Esophagus squamous epithelium (tissue), 5 donors: ENCODE measurements at regions not wholly inside any gene's neighbourhood (a gene's known extent, or its start where the extent isn't known, plus 50 kb on each side); places are given as distances from the start of the nearest gene placed in this dataset.

Experiments used
- DNase-seq: peaks from one replicate; lab custom pipeline; 2025; lab: John Stamatoyannopoulos, UW
- H3K27ac ChIP-seq, 4 donors: fragments of 200-600 bp; sonication (generic); one replicate each; pipeline ENCODE4 v1.5.1; 2016 to 2019; ENCODE audit warnings: mild to moderate bottlenecking in 1 of 4
- H3K27me3 ChIP-seq, 4 donors: fragments of 200-600 bp; sonication (generic); 1 replicate in 3 of 4; 2 replicates in 1 of 4; pipeline versions ENCODE4 v1.5.1 to v1.6.0; 2017 to 2021; ENCODE audit warnings: antibody characterized with exemption in 1 of 4
- H3K36me3 ChIP-seq, 3 donors: fragments of 200-600 bp; sonication (generic); one replicate each; pipeline ENCODE4 v1.5.1; 2016 to 2019
- H3K4me1 ChIP-seq, 3 donors: fragments of 200-600 bp; sonication (generic); one replicate each; pipeline ENCODE4 v1.5.1; 2017 to 2019
- H3K4me3 ChIP-seq, 4 donors: fragments of 200-600 bp; sonication (generic); 1 replicate in 3 of 4; 2 replicates in 1 of 4; pipeline ENCODE4 v1.5.1; 2016 to 2019; ENCODE audit warnings: mild to moderate bottlenecking in 2 of 4, moderate library complexity in 1 of 4
- H3K9me3 ChIP-seq, 3 donors: fragments of 200-600 bp; sonication (generic); one replicate each; pipeline ENCODE4 v1.5.1; 2016 to 2019
- CTCF ChIP-seq, 6 experiments: fragments of 450-650 bp in 4 of 6; fragments of 200-600 bp in 2 of 6; sonication (generic) in 2 of 6; IDR thresholded peaks; one replicate each; pipeline ENCODE4 v1.5.1; 2016 to 2019; ENCODE audit warnings: antibody characterized with exemption in 6 of 6, mild to moderate bottlenecking in 4 of 6, moderate library complexity in 4 of 6
- POLR2A ChIP-seq, 4 donors: fragments of 450-650 bp; IDR thresholded peaks; one replicate each; pipeline ENCODE4 v1.6.1; 2017; ENCODE audit warnings: antibody characterized with exemption in 4 of 4, mild to moderate bottlenecking in 4 of 4, moderate library complexity in 3 of 4
- WGBS, 2 donors: methylation state at CpG; one replicate each; pipeline ENCODE4 v1.1.5; 2018; 5-methylcytosine and 5-hydroxymethylcytosine counted together
- intact Hi-C: fragments of 100-400 bp; cut with DNase I; formaldehyde crosslinking; loops from one replicate; pipeline ENCODE4 v1.15.0; 2022
- donor health status: DM: yes; HTN: yes; CAD: no.

- DNase-seq = no peak
- H3K4me3 ChIP-seq = no peak overlapping the region
- H3K4me1 ChIP-seq = no peaks in the 10 kb centered on the region
- H3K36me3 ChIP-seq = no peaks in the 10 kb centered on the region
- H3K27me3 ChIP-seq = peaks cover 0 to 72% (median 0%) of the 10 kb centered on the region in 4 donors
- TF ChIP-seq CTCF (IDR thresholded peaks at IDR 0.05) = no peak
- TF ChIP-seq POLR2A (IDR thresholded peaks at IDR 0.05) = no peak
- intact Hi-C loops = no loop called here
- no peak overlapping the region for H3K27ac ChIP-seq
- no peaks in the 10 kb centered on the region for H3K9me3 ChIP-seq
- WGBS, 2 donors = 17 to 33% methylated on average over 1 to 4 of the region's 6 CpGs
These were observed 67.9 kb downstream of the KLHDC7A start for GRCh38 chr1:18548643-18549042.

- no peak overlapping the region for H3K27ac ChIP-seq
- no peak for TF ChIP-seq CTCF (IDR thresholded peaks at IDR 0.05)
- no peak for TF ChIP-seq POLR2A (IDR thresholded peaks at IDR 0.05)
- no peaks in the 10 kb centered on the region for H3K4me1 ChIP-seq
- no peak for DNase-seq
- intact Hi-C loops = no loop called here
- H3K9me3 ChIP-seq = no peaks in the 10 kb centered on the region
- 40 to 70% methylated on average over 6 to 10 of the region's 10 CpGs for WGBS, 2 donors
- peaks cover 0 to 72% (median 0%) of the 10 kb centered on the region in 4 donors for H3K27me3 ChIP-seq
- H3K36me3 ChIP-seq = no peaks in the 10 kb centered on the region
- H3K4me3 ChIP-seq = no peak overlapping the region
These were observed 68.4 kb downstream of the KLHDC7A start for GRCh38 chr1:18549106-18549505.

- no peaks in the 10 kb centered on the region for H3K36me3 ChIP-seq
- TF ChIP-seq POLR2A (IDR thresholded peaks at IDR 0.05) = no peak
- TF ChIP-seq CTCF (IDR thresholded peaks at IDR 0.05) = no peak
- H3K27me3 ChIP-seq = peaks cover 0 to 71% (median 0%) of the 10 kb centered on the region in 4 donors
- no peak overlapping the region for H3K4me3 ChIP-seq
- intact Hi-C loops = no loop called here
- H3K4me1 ChIP-seq = no peaks in the 10 kb centered on the region
- 80 to 83% methylated on average over 2 to 3 of the region's 4 CpGs for WGBS, 2 donors
- no peak for DNase-seq
- no peaks in the 10 kb centered on the region for H3K9me3 ChIP-seq
- no peak overlapping the region for H3K27ac ChIP-seq
These were observed 69.2 kb downstream of the KLHDC7A start for GRCh38 chr1:18549906-18550305.

GRCh38 chr1:18552631-18553030, 71.9 kb downstream of the KLHDC7A start:
- WGBS, 2 donors = 50 to 52% methylated on average over 7 to 9 of the region's 9 CpGs
- Histone ChIP-seq H3K4me1 (peaks cover 0 to 3% (median 0%) of the 10 kb centered on the region in 3 donors), H3K4me3 (no peak overlapping the region), H3K27ac (no peak overlapping the region), H3K27me3 (peaks cover 0 to 71% (median 0%) of the 10 kb centered on the region in 4 donors), H3K36me3 (no peaks in the 10 kb centered on the region), H3K9me3 (no peaks in the 10 kb centered on the region)
- TF ChIP-seq POLR2A (IDR thresholded peaks at IDR 0.05) = no peak
- TF ChIP-seq CTCF (IDR thresholded peaks at IDR 0.05) = no peak
- DNase-seq = no peak
- intact Hi-C loops = no loop called here

- intact Hi-C loops = no loop called here
- Histone ChIP-seq H3K27me3 (peaks cover 0 to 71% (median 4%) of the 10 kb centered on the region in 4 donors), H3K4me1 (peaks cover 0 to 6% (median 0%) of the 10 kb centered on the region in 3 donors), H3K4me3 (no peak overlapping the region), H3K27ac (no peak overlapping the region), H3K9me3 (no peaks in the 10 kb centered on the region), H3K36me3 (no peaks in the 10 kb centered on the region)
- WGBS, 2 donors = 82 to 89% methylated on average over 11 of the region's 11 CpGs
- DNase-seq = no peak
- TF ChIP-seq CTCF (IDR thresholded peaks at IDR 0.05) (no peak), POLR2A (IDR thresholded peaks at IDR 0.05) (no peak)
These were observed 72.7 kb downstream of the KLHDC7A start for GRCh38 chr1:18553388-18553787.
